Spleen (tissue), 7 donors: ENCODE measurements at regions not wholly inside any gene's neighbourhood (a gene's known extent, or its start where the extent isn't known, plus 50 kb on each side); places are given as distances from the start of the nearest gene placed in this dataset.

Source experiments
- CTCF ChIP-seq, 11 experiments: fragments of 200-600 bp in 7 of 11; fragments of 450-650 bp in 4 of 11; sonication (generic) in 4 of 11; IDR thresholded peaks in 8 of 11; conservative IDR thresholded peaks in 3 of 11; 1 replicate in 7 of 11; 2 replicates in 4 of 11; pipeline versions ENCODE4 v1.4.0 to v1.8.0; 2016 to 2021; ENCODE audit warnings: antibody characterized with exemption in 11 of 11, inconsistent platforms in 4 of 11, mild to moderate bottlenecking in 1 of 11
- POLR2A ChIP-seq, 3 donors: fragments of 450-650 bp; IDR thresholded peaks; one replicate each; pipeline ENCODE4 v1.5.1; 2017; ENCODE audit warnings: antibody characterized with exemption in 3 of 3, mild to moderate bottlenecking in 1 of 3
- POLR2AphosphoS5 ChIP-seq, 3 donors: sonication (generic); formaldehyde crosslinking; IDR thresholded peaks; one replicate each; pipeline ENCODE4 v1.5.1; 2017; ENCODE audit warnings: antibody characterized with exemption in 3 of 3
- donor health status: DM: no; HTN: no; CAD: no; lungs with moderate emphysema.
- donor health status: DM: no; HTN: no; CAD: no.
- donor health status: DM: no; HTN: no; CAD: no.

DNA sequence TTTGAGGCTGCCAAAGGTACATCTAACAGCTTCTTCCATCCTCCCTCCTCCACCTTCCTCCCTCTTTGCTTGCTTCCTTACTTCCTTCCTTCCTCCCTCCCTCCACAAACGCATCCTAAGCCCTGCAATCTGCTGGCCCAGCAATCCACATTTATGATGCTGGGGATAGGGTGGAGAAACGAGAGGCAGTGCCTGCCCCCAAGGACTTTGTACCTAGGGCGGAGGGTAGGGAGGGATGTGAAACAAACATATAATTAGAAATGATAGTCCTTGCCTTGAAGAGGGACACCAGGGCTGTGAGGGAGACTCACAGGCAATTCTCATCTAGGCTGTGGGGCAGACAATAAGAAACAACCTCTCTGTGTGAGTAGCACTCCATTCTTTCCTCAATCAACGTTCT lies 188.3 kb downstream of the ANKRD30B start:
- TF ChIP-seq POLR2AphosphoS5 (IDR thresholded peaks at IDR 0.05) (no peak), CTCF (IDR thresholded peaks at IDR 0.05 in 8 of 11, conservative IDR thresholded peaks at IDR 0.05 in 3 of 11) (no peak), POLR2A (IDR thresholded peaks at IDR 0.05) (no peak)
